ENCODE measurements at regions not wholly inside any gene's neighbourhood (a gene's known extent, or its start where the extent isn't known, plus 50 kb on each side); places are given as distances from the start of the nearest gene placed in this dataset.

- no peak for DNase-seq (ENCODE audit: extremely low read depth, low read depth)
- no peak overlapping the region for H3K4me3 ChIP-seq (replicated peaks; ENCODE audit: low read depth, low read length)
- TF ChIP-seq CTCF (IDR thresholded peaks at IDR 0.05; ENCODE audit: low read depth, low read length, missing control alignments) = no peak
Observed at GRCh38 chr2:189370719-189371118, 70.6 kb upstream of the WDR75 start.

- TF ChIP-seq CTCF (IDR thresholded peaks at IDR 0.05; ENCODE audit: low read depth, low read length, missing control alignments) = no peak
- DNase-seq (ENCODE audit: extremely low read depth, low read depth) = no peak
- H3K4me3 ChIP-seq (replicated peaks; ENCODE audit: low read depth, low read length) = no peak overlapping the region
Observed at GRCh38 chr2:189372688-189373257, 68.5 kb upstream of the WDR75 start.

GRCh38 chr2:189374481-189374880 is 66.8 kb upstream of the WDR75 start:
- no peak overlapping the region for H3K4me3 ChIP-seq (replicated peaks; ENCODE audit: low read depth, low read length)
- no peak for TF ChIP-seq CTCF (IDR thresholded peaks at IDR 0.05; ENCODE audit: low read depth, low read length, missing control alignments)
- DNase-seq (ENCODE audit: extremely low read depth, low read depth) = no peak

GRCh38 chr2:189375842-189376241 is 65.4 kb upstream of the WDR75 start:
- DNase-seq (ENCODE audit: extremely low read depth, low read depth) = no peak
- TF ChIP-seq CTCF (IDR thresholded peaks at IDR 0.05; ENCODE audit: low read depth, low read length, missing control alignments) = no peak
- H3K4me3 ChIP-seq (replicated peaks; ENCODE audit: low read depth, low read length) = no peak overlapping the region

- peak; percentile 40 for DNase-seq (ENCODE audit: extremely low read depth, low read depth)
- no peak for TF ChIP-seq CTCF (IDR thresholded peaks at IDR 0.05; ENCODE audit: low read depth, low read length, missing control alignments)
- no peak overlapping the region for H3K4me3 ChIP-seq (replicated peaks; ENCODE audit: low read depth, low read length)
Observed at GRCh38 chr2:189379287-189379630, 62.0 kb upstream of the WDR75 start.

GRCh38 chr2:189379731-189380261 is 61.5 kb upstream of the WDR75 start:
- DNase-seq (ENCODE audit: extremely low read depth, low read depth) = no peak
- TF ChIP-seq CTCF (IDR thresholded peaks at IDR 0.05; ENCODE audit: low read depth, low read length, missing control alignments) = no peak
- no peak overlapping the region for H3K4me3 ChIP-seq (replicated peaks; ENCODE audit: low read depth, low read length)

- no peak for TF ChIP-seq CTCF (IDR thresholded peaks at IDR 0.05; ENCODE audit: low read depth, low read length, missing control alignments)
- no peak for DNase-seq (ENCODE audit: extremely low read depth, low read depth)
- H3K4me3 ChIP-seq (replicated peaks; ENCODE audit: low read depth, low read length) = no peak overlapping the region
Observed at GRCh38 chr2:189382668-189383067, 58.6 kb upstream of the WDR75 start.
